Breast epithelium (tissue), 3 donors: ENCODE measurements at regions not wholly inside any gene's neighbourhood (a gene's known extent, or its start where the extent isn't known, plus 50 kb on each side); places are given as distances from the start of the nearest gene placed in this dataset.

Experiments
- POLR2AphosphoS5 ChIP-seq, 3 donors: sonication (generic); formaldehyde crosslinking; IDR thresholded peaks; one replicate each; pipeline ENCODE4 v1.6.1; 2017; ENCODE audit warnings: antibody characterized with exemption in 3 of 3
- TF ChIP-seq, protein P1 (sequence below), 3 donors: fragments of 450-650 bp; IDR thresholded peaks; one replicate each; pipeline ENCODE4 v1.5.1; 2016 to 2017; ENCODE audit warnings: antibody characterized with exemption in 3 of 3, mild to moderate bottlenecking in 3 of 3, moderate library complexity in 3 of 3

DNA sequence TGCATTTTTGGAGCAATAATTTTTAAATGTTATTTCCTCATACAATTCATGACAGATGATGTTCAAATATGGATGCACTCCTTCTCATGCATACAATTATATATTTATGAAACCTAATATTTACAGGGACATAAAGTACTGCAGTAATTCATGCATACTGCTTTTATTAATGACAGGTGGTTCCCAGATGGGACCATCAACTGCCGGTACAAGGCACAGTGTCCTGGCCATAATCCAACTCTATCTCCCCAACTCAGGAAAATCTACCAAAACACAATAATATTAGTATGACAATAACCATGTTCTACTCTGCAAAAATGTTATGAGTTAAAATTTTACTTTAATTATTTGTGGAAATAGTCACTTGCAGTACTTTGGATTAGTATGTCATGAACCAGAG lies 77.8 kb downstream of the VIP start:
- TF ChIP-seq, protein P1, sequence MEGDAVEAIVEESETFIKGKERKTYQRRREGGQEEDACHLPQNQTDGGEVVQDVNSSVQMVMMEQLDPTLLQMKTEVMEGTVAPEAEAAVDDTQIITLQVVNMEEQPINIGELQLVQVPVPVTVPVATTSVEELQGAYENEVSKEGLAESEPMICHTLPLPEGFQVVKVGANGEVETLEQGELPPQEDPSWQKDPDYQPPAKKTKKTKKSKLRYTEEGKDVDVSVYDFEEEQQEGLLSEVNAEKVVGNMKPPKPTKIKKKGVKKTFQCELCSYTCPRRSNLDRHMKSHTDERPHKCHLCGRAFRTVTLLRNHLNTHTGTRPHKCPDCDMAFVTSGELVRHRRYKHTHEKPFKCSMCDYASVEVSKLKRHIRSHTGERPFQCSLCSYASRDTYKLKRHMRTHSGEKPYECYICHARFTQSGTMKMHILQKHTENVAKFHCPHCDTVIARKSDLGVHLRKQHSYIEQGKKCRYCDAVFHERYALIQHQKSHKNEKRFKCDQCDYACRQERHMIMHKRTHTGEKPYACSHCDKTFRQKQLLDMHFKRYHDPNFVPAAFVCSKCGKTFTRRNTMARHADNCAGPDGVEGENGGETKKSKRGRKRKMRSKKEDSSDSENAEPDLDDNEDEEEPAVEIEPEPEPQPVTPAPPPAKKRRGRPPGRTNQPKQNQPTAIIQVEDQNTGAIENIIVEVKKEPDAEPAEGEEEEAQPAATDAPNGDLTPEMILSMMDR (IDR thresholded peaks at IDR 0.05) = no peak
- TF ChIP-seq POLR2AphosphoS5 (IDR thresholded peaks at IDR 0.05) = no peak
